HG03520 (cell line): ENCODE measurements at regions not wholly inside any gene's neighbourhood (a gene's known extent, or its start where the extent isn't known, plus 50 kb on each side); places are given as distances from the start of the nearest gene placed in this dataset.

Experiments
- ATAC-seq: cut with Tn5 transposase; IDR thresholded peaks from one replicate; pipeline ENCODE4 v1.9.1; 2021; ENCODE audit warnings: mild to moderate bottlenecking, moderate library complexity; ENCODE audit not compliant: unreplicated experiment

GRCh38 chr17:77454242-77455095 is 313.7 kb downstream of the SEC14L1 start:
- ATAC-seq = no peak

- ATAC-seq = no peak
These were observed 314.5 kb downstream of the SEC14L1 start for GRCh38 chr17:77455111-77455890.

- no peak for ATAC-seq
These were observed 315.1 kb downstream of the SEC14L1 start for GRCh38 chr17:77455891-77456260.

GRCh38 chr17:77456271-77456950 is 315.6 kb downstream of the SEC14L1 start:
- ATAC-seq = no peak

GRCh38 chr17:77456951-77457548 is 316.3 kb downstream of the SEC14L1 start:
- no peak for ATAC-seq

GRCh38 chr17:77457572-77458201 is 316.9 kb downstream of the SEC14L1 start:
- no peak for ATAC-seq

GRCh38 chr17:77458202-77459017 is 317.6 kb downstream of the SEC14L1 start:
- ATAC-seq = no peak

- ATAC-seq = no peak
These were observed 318.4 kb downstream of the SEC14L1 start for GRCh38 chr17:77459018-77459755.

- no peak for ATAC-seq
These were observed 319.8 kb downstream of the SEC14L1 start for GRCh38 chr17:77460514-77461046.

GRCh38 chr17:77461277-77462057 is 320.7 kb downstream of the SEC14L1 start:
- ATAC-seq = no peak

- no peak for ATAC-seq
These were observed 321.3 kb downstream of the SEC14L1 start for GRCh38 chr17:77462090-77462489.

- ATAC-seq = no peak
These were observed 322.1 kb downstream of the SEC14L1 start for GRCh38 chr17:77462553-77463497.

GRCh38 chr17:77464988-77465357 is 324.2 kb downstream of the SEC14L1 start:
- ATAC-seq = no peak

- no peak for ATAC-seq
These were observed 324.7 kb downstream of the SEC14L1 start for GRCh38 chr17:77465358-77466041.

- no peak for ATAC-seq
These were observed 325.4 kb downstream of the SEC14L1 start for GRCh38 chr17:77466140-77466539.

- ATAC-seq = no peak
These were observed 325.9 kb downstream of the SEC14L1 start for GRCh38 chr17:77466596-77467223.
